WTC11 (cell line): ENCODE measurements at regions not wholly inside any gene's neighbourhood (a gene's known extent, or its start where the extent isn't known, plus 50 kb on each side); places are given as distances from the start of the nearest gene placed in this dataset.

ENCODE experiments used
- ATAC-seq: fragments of 200-7000 bp; cut with Tn5 transposase; 2 replicates; pipeline ENCODE4 v1.10.0; 2021; ENCODE audit warnings: mild to moderate bottlenecking, moderate library complexity
- CTCF ChIA-PET: fragments of 300-600 bp; sonication (Branson Sonifier 250); formaldehyde crosslinking; loops from one replicate; lab custom pipeline; 2021; ENCODE audit warnings: antibody characterized with exemption; lab: Charles Lee
- POLR2A ChIA-PET: fragments of 350-600 bp; sonication (Branson Sonifier 250); formaldehyde crosslinking; loops from one replicate; lab custom pipeline; 2021; ENCODE audit warnings: antibody characterized with exemption; lab: Charles Lee
- DNase-seq: peaks from one replicate; pipeline ENCODE4 v3.0.0; 2021; ENCODE audit warnings: low spot score
- H3K27ac Mint-ChIP-seq: 2 replicates; pipeline ENCODE4 v1.8.0; 2021; ENCODE audit warnings: mixed read lengths
- H3K27me3 Mint-ChIP-seq: 2 replicates; pipeline ENCODE4 v1.8.0; 2021; ENCODE audit warnings: low read depth, mild to moderate bottlenecking, moderate library complexity, mixed read lengths
- H3K36me3 Mint-ChIP-seq: 2 replicates; pipeline ENCODE4 v1.8.0; 2021; ENCODE audit warnings: mixed read lengths
- H3K4me1 Mint-ChIP-seq: 2 replicates; pipeline ENCODE4 v1.8.0; 2022; ENCODE audit warnings: mixed read lengths
- H3K4me3 Mint-ChIP-seq: 2 replicates; pipeline ENCODE4 v1.8.0; 2021; ENCODE audit warnings: mild to moderate bottlenecking, moderate library complexity, mixed read lengths
- H3K9me3 Mint-ChIP-seq: 2 replicates; pipeline ENCODE4 v1.8.0; 2021; ENCODE audit warnings: mixed read lengths
- ATF2 ChIP-seq: sonication (generic); formaldehyde crosslinking; IDR thresholded peaks from 2 replicates; pipeline ENCODE4 v1.8.1; 2022; ENCODE audit warnings: low read depth, missing genetic modification reagents, borderline replicate concordance
- ETV6 ChIP-seq: sonication (generic); formaldehyde crosslinking; IDR thresholded peaks from 2 replicates; pipeline ENCODE4 v1.8.1; 2022; ENCODE audit warnings: mild to moderate bottlenecking, missing genetic modification reagents
- GABPB1 ChIP-seq: sonication (generic); formaldehyde crosslinking; IDR thresholded peaks from 2 replicates; pipeline ENCODE4 v1.8.1; 2023; ENCODE audit warnings: mild to moderate bottlenecking, missing genetic modification reagents
- HMGA2 ChIP-seq: fragments of 250-450 bp; sonication (Bioruptor Pico); IDR thresholded peaks from 2 replicates; pipeline ENCODE4 v1.4.0; 2021; ENCODE audit warnings: mild to moderate bottlenecking, moderate library complexity
- HMGXB4 ChIP-seq: sonication (generic); formaldehyde crosslinking; IDR thresholded peaks from 2 replicates; pipeline ENCODE4 v1.8.1; 2023; ENCODE audit warnings: mild to moderate bottlenecking, moderate library complexity, missing genetic modification reagents
- JUN ChIP-seq: sonication (generic); formaldehyde crosslinking; IDR thresholded peaks from 2 replicates; pipeline ENCODE4 v1.8.0; 2023; ENCODE audit warnings: mild to moderate bottlenecking, missing genetic modification reagents
- MXD4 ChIP-seq: fragments of 250-450 bp; sonication (Bioruptor Pico); IDR thresholded peaks from 2 replicates; pipeline ENCODE4 v1.8.0; 2021; ENCODE audit warnings: mild to moderate bottlenecking, moderate library complexity, borderline replicate concordance
- NR2C2 ChIP-seq: sonication (generic); formaldehyde crosslinking; IDR thresholded peaks from 2 replicates; pipeline ENCODE4 v1.8.0; 2022; ENCODE audit warnings: mild to moderate bottlenecking, missing genetic modification reagents
- PRDM15 ChIP-seq: sonication (generic); formaldehyde crosslinking; IDR thresholded peaks from 2 replicates; pipeline ENCODE4 v1.8.0; 2022; ENCODE audit warnings: missing genetic modification reagents
- RORB ChIP-seq: fragments of 250-450 bp; sonication (Bioruptor Pico); IDR thresholded peaks from 2 replicates; pipeline ENCODE4 v1.9.0; 2021; ENCODE audit warnings: mild to moderate bottlenecking
- SMAD3 ChIP-seq: sonication (generic); formaldehyde crosslinking; IDR thresholded peaks from 2 replicates; pipeline ENCODE4 v1.8.0; 2022; ENCODE audit warnings: missing genetic modification reagents, mild to moderate bottlenecking, borderline replicate concordance
- SP1 ChIP-seq: sonication (generic); formaldehyde crosslinking; conservative IDR thresholded peaks from 2 replicates; pipeline ENCODE4 v1.8.1; 2022; ENCODE audit warnings: missing genetic modification reagents
- ZNF232 ChIP-seq: sonication (generic); formaldehyde crosslinking; IDR thresholded peaks from 2 replicates; pipeline ENCODE4 v1.8.0; 2022; ENCODE audit warnings: mild to moderate bottlenecking, missing genetic modification reagents
- ZNF317 ChIP-seq: sonication (generic); formaldehyde crosslinking; IDR thresholded peaks from 2 replicates; pipeline ENCODE4 v1.8.1; 2023; ENCODE audit warnings: low read depth, mild to moderate bottlenecking, moderate library complexity, missing genetic modification reagents, borderline replicate concordance
- ZNF532 ChIP-seq: fragments of 250-450 bp; sonication (Bioruptor Pico); IDR thresholded peaks from 2 replicates; pipeline ENCODE4 v1.9.0; 2021; ENCODE audit warnings: mild to moderate bottlenecking, borderline replicate concordance
- TF ChIP-seq, protein P1 (sequence below): fragments of 250-450 bp; sonication (Bioruptor Pico); IDR thresholded peaks from 2 replicates; pipeline ENCODE4 v1.9.0; 2021; ENCODE audit warnings: mild to moderate bottlenecking
- TF ChIP-seq, protein P2 (sequence below): sonication (generic); formaldehyde crosslinking; IDR thresholded peaks from 2 replicates; pipeline ENCODE4 v1.8.1; 2022; ENCODE audit warnings: mild to moderate bottlenecking, missing genetic modification reagents, moderate library complexity, borderline replicate concordance
- TF ChIP-seq, protein P3 (sequence below): sonication (generic); formaldehyde crosslinking; IDR thresholded peaks from 2 replicates; pipeline ENCODE4 v1.8.1; 2022; ENCODE audit warnings: low read depth, mild to moderate bottlenecking, moderate library complexity, missing genetic modification reagents, borderline replicate concordance
- TF ChIP-seq, protein P4 (sequence below): sonication (generic); formaldehyde crosslinking; IDR thresholded peaks from 2 replicates; pipeline ENCODE4 v1.8.1; 2022; ENCODE audit warnings: mild to moderate bottlenecking, moderate library complexity, missing genetic modification reagents

GRCh38 chr2:64317707-64318475, 136.1 kb upstream of the LGALSL start (continued):
- no peak for TF ChIP-seq ZNF532 (CRISPR knock-in tag)
- TF ChIP-seq NR2C2, result no peak
- no peak for TF ChIP-seq GABPB1
- TF ChIP-seq, protein P1, sequence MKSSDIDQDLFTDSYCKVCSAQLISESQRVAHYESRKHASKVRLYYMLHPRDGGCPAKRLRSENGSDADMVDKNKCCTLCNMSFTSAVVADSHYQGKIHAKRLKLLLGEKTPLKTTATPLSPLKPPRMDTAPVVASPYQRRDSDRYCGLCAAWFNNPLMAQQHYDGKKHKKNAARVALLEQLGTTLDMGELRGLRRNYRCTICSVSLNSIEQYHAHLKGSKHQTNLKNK, result no peak
- TF ChIP-seq HMGA2 (CRISPR knock-in tag), result no peak
- TF ChIP-seq, protein P2, sequence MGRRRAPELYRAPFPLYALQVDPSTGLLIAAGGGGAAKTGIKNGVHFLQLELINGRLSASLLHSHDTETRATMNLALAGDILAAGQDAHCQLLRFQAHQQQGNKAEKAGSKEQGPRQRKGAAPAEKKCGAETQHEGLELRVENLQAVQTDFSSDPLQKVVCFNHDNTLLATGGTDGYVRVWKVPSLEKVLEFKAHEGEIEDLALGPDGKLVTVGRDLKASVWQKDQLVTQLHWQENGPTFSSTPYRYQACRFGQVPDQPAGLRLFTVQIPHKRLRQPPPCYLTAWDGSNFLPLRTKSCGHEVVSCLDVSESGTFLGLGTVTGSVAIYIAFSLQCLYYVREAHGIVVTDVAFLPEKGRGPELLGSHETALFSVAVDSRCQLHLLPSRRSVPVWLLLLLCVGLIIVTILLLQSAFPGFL (CRISPR knock-in tag), result no peak
- no peak for TF ChIP-seq HMGXB4
- no peak for TF ChIP-seq ATF2
- no peak for TF ChIP-seq RORB (CRISPR knock-in tag)
- TF ChIP-seq ETV6, result no peak
- TF ChIP-seq, protein P3, sequence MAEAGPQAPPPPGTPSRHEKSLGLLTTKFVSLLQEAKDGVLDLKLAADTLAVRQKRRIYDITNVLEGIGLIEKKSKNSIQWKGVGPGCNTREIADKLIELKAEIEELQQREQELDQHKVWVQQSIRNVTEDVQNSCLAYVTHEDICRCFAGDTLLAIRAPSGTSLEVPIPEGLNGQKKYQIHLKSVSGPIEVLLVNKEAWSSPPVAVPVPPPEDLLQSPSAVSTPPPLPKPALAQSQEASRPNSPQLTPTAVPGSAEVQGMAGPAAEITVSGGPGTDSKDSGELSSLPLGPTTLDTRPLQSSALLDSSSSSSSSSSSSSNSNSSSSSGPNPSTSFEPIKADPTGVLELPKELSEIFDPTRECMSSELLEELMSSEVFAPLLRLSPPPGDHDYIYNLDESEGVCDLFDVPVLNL (CRISPR knock-in tag), result no peak
- TF ChIP-seq SMAD3, result no peak
- no peak for TF ChIP-seq SP1 (CRISPR knock-in tag)

DNA sequence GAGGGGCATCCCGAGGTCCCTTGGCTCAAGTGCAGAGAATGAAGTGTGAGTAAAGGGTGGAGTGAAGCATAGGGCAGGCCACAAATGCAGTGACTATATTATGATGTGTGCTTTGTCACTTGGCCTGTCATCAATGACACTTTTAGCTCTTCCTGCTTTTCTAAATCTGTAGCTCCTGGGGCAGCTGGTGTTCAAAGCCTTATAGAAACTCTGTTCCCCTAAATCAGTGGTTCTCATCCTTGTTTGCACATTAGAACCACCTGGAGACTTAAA, 135.6 kb upstream of the LGALSL start:
- CTCF ChIA-PET, result interaction anchor here (1.6 to 2.1 kb wide), 2 partner anchors 9 to 13 kb away, joined by 6 to 10 read pairs; no protein-coding TSS in a partner anchor
- TF ChIP-seq PRDM15 (CRISPR knock-in tag), result no peak
- no peak for TF ChIP-seq ZNF317 (CRISPR knock-in tag)
- TF ChIP-seq NR2C2, result no peak
- TF ChIP-seq ZNF232 (CRISPR knock-in tag), result no peak
- TF ChIP-seq, protein P4, sequence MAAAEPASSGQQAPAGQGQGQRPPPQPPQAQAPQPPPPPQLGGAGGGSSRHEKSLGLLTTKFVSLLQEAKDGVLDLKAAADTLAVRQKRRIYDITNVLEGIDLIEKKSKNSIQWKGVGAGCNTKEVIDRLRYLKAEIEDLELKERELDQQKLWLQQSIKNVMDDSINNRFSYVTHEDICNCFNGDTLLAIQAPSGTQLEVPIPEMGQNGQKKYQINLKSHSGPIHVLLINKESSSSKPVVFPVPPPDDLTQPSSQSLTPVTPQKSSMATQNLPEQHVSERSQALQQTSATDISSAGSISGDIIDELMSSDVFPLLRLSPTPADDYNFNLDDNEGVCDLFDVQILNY (CRISPR knock-in tag), result no peak
- TF ChIP-seq MXD4 (CRISPR knock-in tag), result no peak
- no peak for TF ChIP-seq RORB (CRISPR knock-in tag)
- TF ChIP-seq JUN, result no peak
- TF ChIP-seq, all 79 proteins: peak for 0
- ATAC-seq, result no peak

More for the DNA sequence above, 135.6 kb upstream of the LGALSL start:
- peaks cover 20% of the 10 kb centered on the region for H3K9me3 Mint-ChIP-seq
- no peak for DNase-seq
- POLR2A ChIA-PET, result no interaction called here
- H3K4me1 Mint-ChIP-seq, result peaks cover 15% of the 10 kb centered on the region
- H3K27ac Mint-ChIP-seq, result no peak overlapping the region
- peaks cover 11% of the 10 kb centered on the region for H3K36me3 Mint-ChIP-seq
- H3K27me3 Mint-ChIP-seq, result peaks cover 10% of the 10 kb centered on the region
- H3K4me3 Mint-ChIP-seq, result no peak overlapping the region
